SK-N-SH (cell line): ENCODE measurements at regions not wholly inside any gene's neighbourhood (a gene's known extent, or its start where the extent isn't known, plus 50 kb on each side); places are given as distances from the start of the nearest gene placed in this dataset.

Experiments used
- CTCF ChIA-PET: fragments of 300-600, 350-600 bp; formaldehyde crosslinking; extraction: SDS; loops from one replicate; lab custom pipeline; 2021; lab: Yijun Ruan, JAX
- POLR2A ChIA-PET: fragments of 350-600 bp; sonication (Branson Sonifier 250); formaldehyde crosslinking; extraction: SDS; loops from one replicate; lab custom pipeline; 2020; ENCODE audit warnings: antibody characterized with exemption, inconsistent platforms; lab: Yijun Ruan, JAX
- DNase-seq: peaks from one replicate; pipeline ENCODE4 v3.0.0; 2012
- H2AFZ ChIP-seq: fragments of 200-600 bp; sonication (generic); 2 replicates; pipeline ENCODE4 v1.8.1; 2016; ENCODE audit warnings: antibody characterized with exemption, mild to moderate bottlenecking, low read depth
- H3F3A ChIP-seq: fragments of 200-600 bp; sonication (generic); replicated peaks from 2 replicates; pipeline ENCODE3; 2016; ENCODE audit warnings: antibody characterized with exemption, mild to moderate bottlenecking; ENCODE audit not compliant: insufficient read depth
- H3K27ac ChIP-seq, 2 experiments: fragments of 200-500 bp in 1 of 2; fragments of 200-600 bp in 1 of 2; sonication (Bioruptor generic) in 1 of 2; sonication (generic), shearing (Covaris generic) in 1 of 2; 2 replicates each; pipeline versions ENCODE4 v1.5.1 to v1.6.1; 2014 to 2016; ENCODE audit warnings: low read depth in 2 of 2, inconsistent platforms in 1 of 2, low read length in 1 of 2, mild to moderate bottlenecking in 1 of 2, mixed read lengths in 1 of 2
- H3K27me3 ChIP-seq: fragments of 200-600 bp; sonication (generic), shearing (Covaris generic); 2 replicates; pipeline ENCODE4 v1.6.1; 2016; ENCODE audit warnings: mixed run types; ENCODE audit not compliant: insufficient read depth
- H3K36me3 ChIP-seq, 2 experiments: fragments of 200-500 bp in 1 of 2; fragments of 200-600 bp in 1 of 2; sonication (Bioruptor generic) in 1 of 2; sonication (generic) in 1 of 2; replicated peaks in 1 of 2; 2 replicates each; pipeline versions ENCODE3 to v1.5.1; 2014 to 2016; ENCODE audit warnings: low read length in 1 of 2, mild to moderate bottlenecking in 1 of 2; ENCODE audit not compliant: insufficient read depth in 2 of 2, control insufficient read depth in 1 of 2
- H3K4me1 ChIP-seq, 2 experiments: fragments of 200-500 bp in 1 of 2; fragments of 200-600 bp in 1 of 2; sonication (Bioruptor generic) in 1 of 2; sonication (generic), shearing (Covaris generic) in 1 of 2; 2 replicates each; pipeline versions ENCODE4 v1.5.1 to v1.6.1; 2014 to 2016; ENCODE audit warnings: low read depth in 1 of 2, low read length in 1 of 2, mixed run types in 1 of 2; ENCODE audit not compliant: insufficient read depth in 2 of 2, control insufficient read depth in 1 of 2
- H3K4me2 ChIP-seq: fragments of 200-600 bp; sonication (generic), shearing (Covaris generic); 2 replicates; pipeline ENCODE4 v1.6.1; 2017; ENCODE audit warnings: mixed run types
- H3K4me3 ChIP-seq, 2 experiments: fragments of 200-500 bp in 1 of 2; fragments of 200-600 bp in 1 of 2; sonication (Bioruptor generic) in 1 of 2; sonication (generic), shearing (Covaris generic) in 1 of 2; 2 replicates each; pipeline versions ENCODE4 v1.5.1 to v1.8.1; 2014 to 2016; ENCODE audit warnings: low read depth in 2 of 2, inconsistent platforms in 1 of 2, low read length in 1 of 2, mild to moderate bottlenecking in 1 of 2, mixed read lengths in 1 of 2, moderate library complexity in 1 of 2
- H3K79me2 ChIP-seq: fragments of 200-600 bp; sonication (generic); 2 replicates; pipeline ENCODE4 v1.8.1; 2017; ENCODE audit warnings: mild to moderate bottlenecking; ENCODE audit not compliant: insufficient read depth
- H3K9ac ChIP-seq: fragments of 200-600 bp; sonication (generic); 2 replicates; pipeline ENCODE4 v1.6.1; 2017; ENCODE audit warnings: mixed run types
- H3K9me2 ChIP-seq: fragments of 200-600 bp; sonication (generic); 2 replicates; pipeline ENCODE4 v1.6.1; 2017; ENCODE audit warnings: mixed run types
- H3K9me3 ChIP-seq: fragments of 200-600 bp; sonication (generic); 2 replicates; pipeline ENCODE4 v1.6.1; 2017; ENCODE audit warnings: mixed run types, mild to moderate bottlenecking, moderate library complexity
- H4K20me1 ChIP-seq: fragments of 200-600 bp; sonication (generic); 2 replicates; pipeline ENCODE4 v1.6.1; 2017; ENCODE audit warnings: mild to moderate bottlenecking, mixed run types; ENCODE audit not compliant: insufficient read depth
- CTCF ChIP-seq: fragments of 200-600 bp; sonication (generic); IDR thresholded peaks from 2 replicates; pipeline ENCODE4 v1.6.1; 2017; ENCODE audit warnings: antibody characterized with exemption, mild to moderate bottlenecking, moderate library complexity
- FOSL2 ChIP-seq: IDR thresholded peaks from 2 replicates; pipeline ENCODE4 v1.4.0; 2012; ENCODE audit warnings: low read depth, mild to moderate bottlenecking, moderate library complexity, borderline replicate concordance
- FOXJ3 ChIP-seq: sonication (generic); formaldehyde crosslinking; IDR thresholded peaks from 2 replicates; pipeline ENCODE4 v1.5.1; 2020; ENCODE audit warnings: mild to moderate bottlenecking, missing genetic modification reagents
- FOXM1 ChIP-seq: IDR thresholded peaks from 2 replicates; pipeline ENCODE4 v1.4.0; 2012; ENCODE audit warnings: low read depth, mild to moderate bottlenecking
- GABPA ChIP-seq: IDR thresholded peaks from 2 replicates; pipeline ENCODE4 v1.4.0; 2012; ENCODE audit warnings: low read depth, mild to moderate bottlenecking
- GATA2 ChIP-seq: sonication (generic); formaldehyde crosslinking; IDR thresholded peaks from 2 replicates; pipeline ENCODE4 v1.5.0; 2020; ENCODE audit warnings: mild to moderate bottlenecking, missing genetic modification reagents
- JUND ChIP-seq: IDR thresholded peaks from 2 replicates; pipeline ENCODE4 v1.4.0; 2012
- MEF2A ChIP-seq: IDR thresholded peaks from 2 replicates; pipeline ENCODE4 v1.4.0; 2012; ENCODE audit warnings: low read depth, borderline replicate concordance
- PBX3 ChIP-seq: IDR thresholded peaks from 2 replicates; pipeline ENCODE4; 2012
- RAD21 ChIP-seq: IDR thresholded peaks from 2 replicates; pipeline ENCODE4 v1.6.1; 2012; ENCODE audit warnings: mild to moderate bottlenecking, low read length
- TEAD4 ChIP-seq: IDR thresholded peaks from 2 replicates; pipeline ENCODE4 v1.4.0; 2012; ENCODE audit warnings: mild to moderate bottlenecking, borderline replicate concordance; ENCODE audit not compliant: insufficient read depth
- USF1 ChIP-seq: IDR thresholded peaks from 2 replicates; pipeline ENCODE4 v1.4.0; 2012; ENCODE audit warnings: low read depth, borderline replicate concordance
- USF2 ChIP-seq: fragments of 150-350 bp; IDR thresholded peaks from 2 replicates; pipeline ENCODE4 v1.6.1; 2017; ENCODE audit warnings: antibody characterized with exemption, low read length, low read depth, borderline replicate concordance
- WGBS: methylation state at CpG from one replicate; pipeline ENCODE4 v1.1.6; 2017; ENCODE audit warnings: low lambda C conversion rate; 5-methylcytosine and 5-hydroxymethylcytosine counted together

- DNase-seq, result no peak
- Histone ChIP-seq H3K36me3 (no peaks in the 10 kb centered on the region), H3F3A (peaks cover 24% of the 10 kb centered on the region), H3K4me1 (peaks cover 0 to 22% of the 10 kb centered on the region in 2 experiments; a peak in 3 of 4 replicates), H3K9me2 (no peaks in the 10 kb centered on the region), H4K20me1 (no peaks in the 10 kb centered on the region), H3K27me3 (no peaks in the 10 kb centered on the region), H3K27ac (no peak overlapping the region), H3K9ac (no peak overlapping the region), H3K9me3 (no peaks in the 10 kb centered on the region), H2AFZ (no peak overlapping the region), H3K79me2 (no peaks in the 10 kb centered on the region), H3K4me2 (no peak overlapping the region), H3K4me3 (no peak overlapping the region)
- TF ChIP-seq FOSL2, result no peak
- no peak for TF ChIP-seq PBX3
- no peak for TF ChIP-seq CTCF
- TF ChIP-seq GABPA, result no peak
- no peak for TF ChIP-seq MEF2A
- no peak for TF ChIP-seq USF1
- TF ChIP-seq FOXJ3 (CRISPR knock-in tag), result no peak
- no peak for TF ChIP-seq TEAD4
- TF ChIP-seq RAD21, result no peak
- TF ChIP-seq JUND, result no peak
- no peak for TF ChIP-seq FOXM1
- TF ChIP-seq GATA2 (CRISPR knock-in tag), result no peak
- POLR2A ChIA-PET, result no interaction called here
- 100% methylated on average over 1 of the region's 1 CpG for WGBS
- CTCF ChIA-PET, result no interaction called here
Observed at GRCh38 chr4:114284629-114285028, 305.2 kb upstream of the ARSJ start.

- no peak overlapping the region for H3K9ac ChIP-seq
- no peaks in the 10 kb centered on the region for H3K36me3 ChIP-seq
- ChIA-PET POLR2A (no interaction called here), CTCF (interaction anchor here (1.5 kb wide), 1 partner anchor 22 kb away, joined by 3 read pairs; no protein-coding TSS in a partner anchor)
- H3K4me2 ChIP-seq, result no peak overlapping the region
- H2AFZ ChIP-seq, result no peak overlapping the region
- 82% methylated on average over 3 of the region's 3 CpGs for WGBS
- no peaks in the 10 kb centered on the region for H3K27me3 ChIP-seq
- H3F3A ChIP-seq, result peaks cover 14% of the 10 kb centered on the region
- no peak for TF ChIP-seq USF1
- TF ChIP-seq USF2, result no peak
- TF ChIP-seq, all 33 proteins: peak for 0
- Histone ChIP-seq H3K27ac (peak overlapping the region in 1 of 2 experiments; percentile 30; a peak in 2 of 4 replicates), H3K9me2 (no peaks in the 10 kb centered on the region), H3K4me3 (no peak overlapping the region), H3K79me2 (no peaks in the 10 kb centered on the region), H3K4me1 (peaks cover 0 to 14% of the 10 kb centered on the region in 2 experiments; a peak in 2 of 4 replicates), H4K20me1 (no peaks in the 10 kb centered on the region), H3K9me3 (peaks cover 4% of the 10 kb centered on the region; the same call in 1 of the 2 replicates)
- no peak for DNase-seq
Observed at GRCh38 chr4:114286262-114286810, 306.9 kb upstream of the ARSJ start.
